ENCODE measurements at regions not wholly inside any gene's neighbourhood (a gene's known extent, or its start where the extent isn't known, plus 50 kb on each side); places are given as distances from the start of the nearest gene placed in this dataset.

DNA sequence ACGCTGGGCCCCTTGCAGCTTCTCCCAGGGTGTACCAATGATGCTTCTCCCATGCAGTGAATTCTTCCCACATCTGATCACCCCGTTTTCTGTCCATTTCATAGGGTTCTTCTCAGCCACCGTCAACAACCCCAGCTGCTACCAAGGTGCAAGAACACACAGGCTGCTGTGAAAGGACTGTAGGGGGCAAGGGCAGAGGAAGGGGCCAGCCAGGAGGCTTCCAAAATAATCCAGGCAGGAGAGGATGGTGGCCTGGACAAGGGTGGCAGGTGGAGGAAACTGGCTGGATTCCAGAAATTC lies 113.3 kb upstream of the WNT4 start (continued):
- TF ChIP-seq, protein P1, sequence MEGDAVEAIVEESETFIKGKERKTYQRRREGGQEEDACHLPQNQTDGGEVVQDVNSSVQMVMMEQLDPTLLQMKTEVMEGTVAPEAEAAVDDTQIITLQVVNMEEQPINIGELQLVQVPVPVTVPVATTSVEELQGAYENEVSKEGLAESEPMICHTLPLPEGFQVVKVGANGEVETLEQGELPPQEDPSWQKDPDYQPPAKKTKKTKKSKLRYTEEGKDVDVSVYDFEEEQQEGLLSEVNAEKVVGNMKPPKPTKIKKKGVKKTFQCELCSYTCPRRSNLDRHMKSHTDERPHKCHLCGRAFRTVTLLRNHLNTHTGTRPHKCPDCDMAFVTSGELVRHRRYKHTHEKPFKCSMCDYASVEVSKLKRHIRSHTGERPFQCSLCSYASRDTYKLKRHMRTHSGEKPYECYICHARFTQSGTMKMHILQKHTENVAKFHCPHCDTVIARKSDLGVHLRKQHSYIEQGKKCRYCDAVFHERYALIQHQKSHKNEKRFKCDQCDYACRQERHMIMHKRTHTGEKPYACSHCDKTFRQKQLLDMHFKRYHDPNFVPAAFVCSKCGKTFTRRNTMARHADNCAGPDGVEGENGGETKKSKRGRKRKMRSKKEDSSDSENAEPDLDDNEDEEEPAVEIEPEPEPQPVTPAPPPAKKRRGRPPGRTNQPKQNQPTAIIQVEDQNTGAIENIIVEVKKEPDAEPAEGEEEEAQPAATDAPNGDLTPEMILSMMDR (IDR thresholded peaks at IDR 0.05; ENCODE audit: control extremely low read depth in 1 of 3, insufficient read depth in 1 of 3, low read depth in 1 of 3, low read length in 3 of 3): no peak
- no peak for TF ChIP-seq KDM5A (IDR thresholded peaks at IDR 0.05; ENCODE audit: low read length)
- no peak for TF ChIP-seq EP300 (IDR thresholded peaks at IDR 0.05; ENCODE audit: borderline replicate concordance in 1 of 2, low read depth in 2 of 2, low read length in 2 of 2)
- TF ChIP-seq SUZ12 (IDR thresholded peaks at IDR 0.05; ENCODE audit: low read length): no peak

Data from H1 (cell line).